MM.1S (cell line): ENCODE measurements at regions not wholly inside any gene's neighbourhood (a gene's known extent, or its start where the extent isn't known, plus 50 kb on each side); places are given as distances from the start of the nearest gene placed in this dataset.

Source experiments
- CTCF ChIP-seq: fragments of 300-600 bp; sonication (generic); IDR thresholded peaks from 2 replicates; pipeline ENCODE4 v1.5.1; 2016; ENCODE audit warnings: antibody characterized with exemption, low read length, mixed read lengths
- EZH2 ChIP-seq: fragments of 300-600 bp; sonication (generic); optimal IDR thresholded peaks from 2 replicates; pipeline ENCODE3; 2017; ENCODE audit warnings: low read depth, mild to moderate bottlenecking, antibody characterized with exemption, low read length, mixed read lengths
- EZH2phosphoT487 ChIP-seq: fragments of 300-600 bp; sonication (generic); IDR thresholded peaks from 2 replicates; pipeline ENCODE4 v1.6.1; 2018; ENCODE audit warnings: antibody characterized with exemption, low read length

GRCh38 chr1:3989465-3989864, 89.4 kb upstream of the C1orf174 start:
- TF ChIP-seq CTCF (no peak), EZH2 (no peak), EZH2phosphoT487 (no peak)
